Body of pancreas (tissue), 4 donors: ENCODE measurements at regions not wholly inside any gene's neighbourhood (a gene's known extent, or its start where the extent isn't known, plus 50 kb on each side); places are given as distances from the start of the nearest gene placed in this dataset.

Experiments
- POLR2A ChIP-seq, 3 donors: fragments of 450-650 bp; IDR thresholded peaks; one replicate each; pipeline ENCODE4 v1.6.1; 2016; ENCODE audit warnings: antibody characterized with exemption in 3 of 3, mild to moderate bottlenecking in 2 of 3
- TF ChIP-seq, protein P1 (sequence below), 7 experiments: fragments of 450-650 bp in 4 of 7; fragments of 200-600 bp in 3 of 7; sonication (generic) in 3 of 7; IDR thresholded peaks; one replicate each; pipeline ENCODE4 v1.5.1; 2016 to 2019; ENCODE audit warnings: antibody characterized with exemption in 7 of 7

DNA sequence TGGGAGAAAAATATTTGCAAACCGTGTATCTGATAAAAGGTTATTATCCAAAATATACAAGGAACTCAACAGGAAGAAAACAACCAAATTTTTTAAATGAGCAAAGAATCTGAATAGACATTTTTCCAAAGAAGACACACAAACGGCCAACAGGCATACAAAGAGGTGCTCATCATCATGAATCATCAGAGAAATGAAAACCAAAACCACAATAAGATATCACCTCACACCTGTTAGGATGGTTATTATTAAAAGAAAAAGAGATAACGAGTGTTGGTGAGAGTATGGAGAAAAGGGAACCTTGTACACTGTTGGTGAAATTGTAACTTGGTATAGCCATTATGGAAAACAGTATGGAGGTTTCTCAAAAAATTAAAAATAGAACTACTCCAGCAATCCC lies 463.3 kb downstream of the IRS1 start:
- TF ChIP-seq POLR2A (IDR thresholded peaks at IDR 0.05), result no peak
- TF ChIP-seq, protein P1, sequence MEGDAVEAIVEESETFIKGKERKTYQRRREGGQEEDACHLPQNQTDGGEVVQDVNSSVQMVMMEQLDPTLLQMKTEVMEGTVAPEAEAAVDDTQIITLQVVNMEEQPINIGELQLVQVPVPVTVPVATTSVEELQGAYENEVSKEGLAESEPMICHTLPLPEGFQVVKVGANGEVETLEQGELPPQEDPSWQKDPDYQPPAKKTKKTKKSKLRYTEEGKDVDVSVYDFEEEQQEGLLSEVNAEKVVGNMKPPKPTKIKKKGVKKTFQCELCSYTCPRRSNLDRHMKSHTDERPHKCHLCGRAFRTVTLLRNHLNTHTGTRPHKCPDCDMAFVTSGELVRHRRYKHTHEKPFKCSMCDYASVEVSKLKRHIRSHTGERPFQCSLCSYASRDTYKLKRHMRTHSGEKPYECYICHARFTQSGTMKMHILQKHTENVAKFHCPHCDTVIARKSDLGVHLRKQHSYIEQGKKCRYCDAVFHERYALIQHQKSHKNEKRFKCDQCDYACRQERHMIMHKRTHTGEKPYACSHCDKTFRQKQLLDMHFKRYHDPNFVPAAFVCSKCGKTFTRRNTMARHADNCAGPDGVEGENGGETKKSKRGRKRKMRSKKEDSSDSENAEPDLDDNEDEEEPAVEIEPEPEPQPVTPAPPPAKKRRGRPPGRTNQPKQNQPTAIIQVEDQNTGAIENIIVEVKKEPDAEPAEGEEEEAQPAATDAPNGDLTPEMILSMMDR (IDR thresholded peaks at IDR 0.05), result no peak
